IMR-90 (cell line): ENCODE measurements at regions not wholly inside any gene's neighbourhood (a gene's known extent, or its start where the extent isn't known, plus 50 kb on each side); places are given as distances from the start of the nearest gene placed in this dataset.

Source experiments
- FOS ChIP-seq: fragments of 150-350 bp; IDR thresholded peaks from 2 replicates; pipeline ENCODE4 v1.6.1; 2016; ENCODE audit warnings: low read depth, low read length
- POLR2A ChIP-seq: IDR thresholded peaks from 2 replicates; pipeline ENCODE4 v1.6.1; 2012; ENCODE audit warnings: mild to moderate bottlenecking, low read depth, low read length
- RAD21 ChIP-seq: IDR thresholded peaks from 2 replicates; pipeline ENCODE4 v1.6.1; 2012; ENCODE audit warnings: low read length, improper control_type of control experiment
- TF ChIP-seq, protein P1 (sequence below): conservative IDR thresholded peaks from 2 replicates; pipeline ENCODE4 v1.5.1; 2012; ENCODE audit warnings: mild to moderate bottlenecking, low read depth, low read length, improper control_type of control experiment
- TF ChIP-seq, protein P2 (sequence below): fragments of 150-350 bp; IDR thresholded peaks from 2 replicates; pipeline ENCODE4 v1.6.1; 2017; ENCODE audit warnings: mild to moderate bottlenecking, antibody characterized with exemption, low read length, low read depth

- TF ChIP-seq, protein P1, sequence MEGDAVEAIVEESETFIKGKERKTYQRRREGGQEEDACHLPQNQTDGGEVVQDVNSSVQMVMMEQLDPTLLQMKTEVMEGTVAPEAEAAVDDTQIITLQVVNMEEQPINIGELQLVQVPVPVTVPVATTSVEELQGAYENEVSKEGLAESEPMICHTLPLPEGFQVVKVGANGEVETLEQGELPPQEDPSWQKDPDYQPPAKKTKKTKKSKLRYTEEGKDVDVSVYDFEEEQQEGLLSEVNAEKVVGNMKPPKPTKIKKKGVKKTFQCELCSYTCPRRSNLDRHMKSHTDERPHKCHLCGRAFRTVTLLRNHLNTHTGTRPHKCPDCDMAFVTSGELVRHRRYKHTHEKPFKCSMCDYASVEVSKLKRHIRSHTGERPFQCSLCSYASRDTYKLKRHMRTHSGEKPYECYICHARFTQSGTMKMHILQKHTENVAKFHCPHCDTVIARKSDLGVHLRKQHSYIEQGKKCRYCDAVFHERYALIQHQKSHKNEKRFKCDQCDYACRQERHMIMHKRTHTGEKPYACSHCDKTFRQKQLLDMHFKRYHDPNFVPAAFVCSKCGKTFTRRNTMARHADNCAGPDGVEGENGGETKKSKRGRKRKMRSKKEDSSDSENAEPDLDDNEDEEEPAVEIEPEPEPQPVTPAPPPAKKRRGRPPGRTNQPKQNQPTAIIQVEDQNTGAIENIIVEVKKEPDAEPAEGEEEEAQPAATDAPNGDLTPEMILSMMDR: no peak
- no peak for TF ChIP-seq POLR2A
- TF ChIP-seq RAD21: no peak
- TF ChIP-seq, protein P2, sequence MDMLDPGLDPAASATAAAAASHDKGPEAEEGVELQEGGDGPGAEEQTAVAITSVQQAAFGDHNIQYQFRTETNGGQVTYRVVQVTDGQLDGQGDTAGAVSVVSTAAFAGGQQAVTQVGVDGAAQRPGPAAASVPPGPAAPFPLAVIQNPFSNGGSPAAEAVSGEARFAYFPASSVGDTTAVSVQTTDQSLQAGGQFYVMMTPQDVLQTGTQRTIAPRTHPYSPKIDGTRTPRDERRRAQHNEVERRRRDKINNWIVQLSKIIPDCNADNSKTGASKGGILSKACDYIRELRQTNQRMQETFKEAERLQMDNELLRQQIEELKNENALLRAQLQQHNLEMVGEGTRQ: no peak
- TF ChIP-seq FOS: no peak
These were observed 245.1 kb downstream of the SOX11 start for GRCh38 chr2:5937321-5937720.
